ENCODE measurements at regions not wholly inside any gene's neighbourhood (a gene's known extent, or its start where the extent isn't known, plus 50 kb on each side); places are given as distances from the start of the nearest gene placed in this dataset.

DNA sequence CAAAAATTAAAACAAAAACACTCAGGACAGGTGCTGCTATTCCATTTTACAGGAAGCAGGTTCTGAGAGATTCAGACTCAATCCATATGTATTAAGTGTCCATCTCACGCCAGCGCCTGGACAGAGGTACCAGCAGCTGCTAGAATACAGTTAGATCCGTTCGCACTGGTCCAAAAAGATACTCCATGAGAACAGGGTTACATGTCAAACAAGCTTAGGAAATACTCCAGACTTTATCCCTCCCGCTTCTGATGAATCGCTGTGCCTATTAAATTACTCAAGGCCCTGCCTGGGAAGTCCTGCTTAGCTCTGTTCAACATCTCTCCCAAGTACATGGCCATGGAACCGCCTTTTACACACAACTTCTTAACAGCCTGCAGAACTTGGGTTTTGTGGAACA lies 50.2 kb upstream of the SLC35C1 start:
- no peaks in the 10 kb centered on the region for H3K36me3 ChIP-seq
- H4K20me1 ChIP-seq, result no peaks in the 10 kb centered on the region
- no peak for TF ChIP-seq Cebpa-rat (IDR thresholded peaks at IDR 0.05)
- no peak overlapping the region for H3K4me3 ChIP-seq
- no peak overlapping the region for H3K9ac ChIP-seq
- no peak overlapping the region for H3K4me2 ChIP-seq
- H3K27ac ChIP-seq, result no peak overlapping the region
- no peaks in the 10 kb centered on the region for H3K27me3 ChIP-seq
- no peaks in the 10 kb centered on the region for H3K9me3 ChIP-seq
- H3K4me1 ChIP-seq, result no peaks in the 10 kb centered on the region

DNA sequence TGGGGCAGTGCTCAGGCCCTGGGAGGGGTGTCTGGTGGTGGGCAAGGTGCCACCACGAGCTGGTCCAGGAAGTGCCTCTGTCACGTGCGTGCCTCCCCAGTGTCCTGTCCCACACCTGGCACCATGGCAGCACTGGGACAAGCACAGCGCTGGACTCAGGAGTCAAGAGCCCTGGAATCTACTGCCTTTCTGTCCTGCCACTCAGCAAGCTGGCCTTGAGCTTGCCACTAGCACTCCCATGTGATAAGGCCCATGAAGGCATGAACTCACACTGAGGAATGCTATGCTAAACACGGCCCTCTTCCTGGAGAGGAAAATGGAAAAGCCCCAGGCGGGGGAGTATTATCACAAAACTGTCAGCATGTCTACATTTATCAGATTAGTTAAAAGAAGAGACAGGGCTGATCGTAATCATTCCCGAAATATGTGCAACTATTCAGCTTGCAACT lies 50.7 kb upstream of the SLC35C1 start:
- H3K9ac ChIP-seq, result no peak overlapping the region

DNA sequence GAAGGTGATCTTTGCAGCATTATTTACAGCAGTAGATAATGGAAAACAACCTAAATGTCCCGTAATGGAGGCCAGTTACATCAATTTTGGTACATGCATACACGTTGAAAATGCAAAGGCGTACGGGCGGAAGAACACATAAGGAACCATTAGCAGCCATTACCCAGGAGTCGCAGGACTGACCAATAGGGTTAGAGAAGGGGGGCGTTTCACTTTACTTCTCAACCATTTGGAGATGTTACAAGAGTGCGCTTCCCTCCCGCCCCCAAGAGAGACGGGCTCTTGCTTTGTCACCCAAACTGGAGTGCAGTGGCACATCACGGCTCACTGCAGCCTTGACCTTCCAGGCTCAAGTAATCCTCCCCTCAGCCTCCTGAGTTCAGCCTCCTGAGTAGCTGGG lies 52.8 kb upstream of the SLC35C1 start:
- Histone ChIP-seq H3K9ac (no peak overlapping the region), H3K4me3 (no peak overlapping the region), H3K36me3 (no peaks in the 10 kb centered on the region), H3K4me1 (no peaks in the 10 kb centered on the region), H4K20me1 (no peaks in the 10 kb centered on the region), H3K27ac (no peak overlapping the region), H3K27me3 (no peaks in the 10 kb centered on the region), H3K4me2 (no peak overlapping the region), H3K9me3 (no peaks in the 10 kb centered on the region)
- no peak for TF ChIP-seq Cebpa-rat (IDR thresholded peaks at IDR 0.05)

More for the DNA sequence above, 50.7 kb upstream of the SLC35C1 start:
- Histone ChIP-seq H3K36me3 (no peaks in the 10 kb centered on the region), H3K4me3 (no peak overlapping the region), H4K20me1 (no peaks in the 10 kb centered on the region), H3K27ac (no peak overlapping the region), H3K9me3 (no peaks in the 10 kb centered on the region), H3K4me2 (no peak overlapping the region), H3K4me1 (no peaks in the 10 kb centered on the region), H3K27me3 (no peaks in the 10 kb centered on the region)
- no peak for TF ChIP-seq Cebpa-rat (IDR thresholded peaks at IDR 0.05)

GRCh38 chr11:45751430-45751829 lies 53.5 kb upstream of the SLC35C1 start:
- Histone ChIP-seq H3K4me2 (no peak overlapping the region), H3K4me3 (no peak overlapping the region), H3K27me3 (no peaks in the 10 kb centered on the region), H4K20me1 (no peaks in the 10 kb centered on the region), H3K36me3 (no peaks in the 10 kb centered on the region), H3K9ac (no peak overlapping the region), H3K4me1 (no peaks in the 10 kb centered on the region), H3K9me3 (no peaks in the 10 kb centered on the region), H3K27ac (no peak overlapping the region)
- no peak for TF ChIP-seq Cebpa-rat (IDR thresholded peaks at IDR 0.05)

DNA sequence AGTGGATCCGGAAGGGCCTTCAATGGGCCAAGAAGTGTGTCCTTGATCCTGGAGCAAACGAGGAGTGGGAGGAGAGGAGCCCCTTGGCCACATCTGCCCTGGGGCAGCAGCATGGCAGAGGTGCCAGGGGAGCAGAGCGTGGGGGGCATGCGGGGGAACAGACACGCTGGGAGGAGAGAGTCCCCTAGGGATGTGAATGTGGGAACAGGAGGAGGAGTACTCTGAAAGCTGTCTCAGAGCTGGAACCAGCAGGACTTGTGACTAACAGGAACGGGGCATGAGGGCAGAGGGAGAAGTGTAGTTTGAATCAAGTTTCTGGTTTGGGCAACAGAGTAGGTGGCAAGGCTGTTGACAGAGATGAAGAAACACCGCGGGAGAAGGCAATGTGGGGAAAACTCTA lies 54.5 kb upstream of the SLC35C1 start:
- Histone ChIP-seq H3K36me3 (no peaks in the 10 kb centered on the region), H3K9me3 (no peaks in the 10 kb centered on the region), H3K9ac (no peak overlapping the region), H4K20me1 (no peaks in the 10 kb centered on the region), H3K4me2 (no peak overlapping the region), H3K27me3 (no peaks in the 10 kb centered on the region), H3K4me3 (no peak overlapping the region), H3K4me1 (no peaks in the 10 kb centered on the region), H3K27ac (no peak overlapping the region)
- no peak for TF ChIP-seq Cebpa-rat (IDR thresholded peaks at IDR 0.05)

DNA sequence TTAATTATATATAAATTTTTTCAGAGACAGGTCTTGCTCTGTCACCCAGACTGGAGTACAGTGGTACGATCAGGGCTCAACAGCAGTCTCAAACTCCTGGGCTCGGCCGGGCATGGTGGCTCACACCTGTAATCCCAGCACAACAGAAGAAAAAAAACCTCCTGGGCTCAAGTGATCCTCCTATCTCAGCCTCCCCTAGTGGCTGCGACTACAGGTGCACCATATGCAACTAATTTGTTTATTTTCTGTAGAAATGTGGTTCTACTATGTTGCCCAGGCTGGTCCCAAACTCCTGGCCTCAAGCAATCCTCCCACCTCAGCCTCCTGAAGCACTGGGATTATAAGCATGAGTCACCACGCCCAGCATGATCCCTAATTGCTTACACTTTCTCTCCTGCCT lies 56.1 kb upstream of the SLC35C1 start:
- H3K4me2 ChIP-seq, result no peak overlapping the region
- no peaks in the 10 kb centered on the region for H3K9me3 ChIP-seq
- no peak overlapping the region for H3K4me3 ChIP-seq
- no peak overlapping the region for H3K27ac ChIP-seq
- no peak overlapping the region for H3K9ac ChIP-seq
- H3K27me3 ChIP-seq, result no peaks in the 10 kb centered on the region
- no peaks in the 10 kb centered on the region for H3K4me1 ChIP-seq
- no peaks in the 10 kb centered on the region for H4K20me1 ChIP-seq
- no peak for TF ChIP-seq Cebpa-rat (IDR thresholded peaks at IDR 0.05)
- H3K36me3 ChIP-seq, result no peaks in the 10 kb centered on the region

DNA sequence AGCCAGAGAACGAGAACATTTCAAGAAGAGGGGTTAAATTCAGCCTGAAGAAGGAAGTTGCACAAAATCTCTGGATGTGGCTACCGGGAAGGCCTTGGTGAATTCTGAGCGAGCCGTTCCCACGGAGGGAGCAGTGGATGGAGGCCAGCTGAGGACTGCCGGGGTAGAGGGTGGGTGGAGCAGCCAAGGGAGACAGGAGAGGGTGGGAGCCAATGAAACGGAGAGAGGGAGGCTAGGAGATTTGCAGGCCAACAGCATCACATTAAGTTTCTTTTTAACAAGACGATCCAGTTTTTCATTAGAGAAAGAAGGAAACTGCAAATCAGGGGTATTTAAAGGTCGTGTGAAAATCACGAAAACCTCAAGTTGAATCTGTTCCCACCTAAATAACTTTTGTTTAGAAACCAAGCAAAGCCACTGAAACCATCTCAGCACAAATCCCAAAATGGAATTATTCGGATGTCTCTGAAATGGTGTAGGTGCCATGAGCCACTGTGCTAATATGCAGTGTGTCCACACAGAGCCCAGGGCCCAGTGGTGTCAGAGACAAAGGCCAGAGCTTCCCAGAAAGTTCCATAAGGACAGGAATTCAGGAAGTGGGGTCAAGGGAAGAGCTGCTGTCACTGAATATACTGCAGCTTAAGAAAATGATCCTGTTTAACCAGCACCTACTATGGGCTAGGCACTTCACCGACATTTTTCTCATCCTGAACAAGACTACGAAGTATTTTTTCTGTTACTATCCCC lies 59.7 kb upstream of the SLC35C1 start:
- Histone ChIP-seq H3K27me3 (no peaks in the 10 kb centered on the region), H3K4me1 (no peaks in the 10 kb centered on the region), H3K9ac (no peak overlapping the region), H3K36me3 (no peaks in the 10 kb centered on the region), H3K9me3 (no peaks in the 10 kb centered on the region), H4K20me1 (no peaks in the 10 kb centered on the region), H3K27ac (no peak overlapping the region), H3K4me2 (no peak overlapping the region), H3K4me3 (no peak overlapping the region)
- no peak for TF ChIP-seq Cebpa-rat (IDR thresholded peaks at IDR 0.05)

DNA sequence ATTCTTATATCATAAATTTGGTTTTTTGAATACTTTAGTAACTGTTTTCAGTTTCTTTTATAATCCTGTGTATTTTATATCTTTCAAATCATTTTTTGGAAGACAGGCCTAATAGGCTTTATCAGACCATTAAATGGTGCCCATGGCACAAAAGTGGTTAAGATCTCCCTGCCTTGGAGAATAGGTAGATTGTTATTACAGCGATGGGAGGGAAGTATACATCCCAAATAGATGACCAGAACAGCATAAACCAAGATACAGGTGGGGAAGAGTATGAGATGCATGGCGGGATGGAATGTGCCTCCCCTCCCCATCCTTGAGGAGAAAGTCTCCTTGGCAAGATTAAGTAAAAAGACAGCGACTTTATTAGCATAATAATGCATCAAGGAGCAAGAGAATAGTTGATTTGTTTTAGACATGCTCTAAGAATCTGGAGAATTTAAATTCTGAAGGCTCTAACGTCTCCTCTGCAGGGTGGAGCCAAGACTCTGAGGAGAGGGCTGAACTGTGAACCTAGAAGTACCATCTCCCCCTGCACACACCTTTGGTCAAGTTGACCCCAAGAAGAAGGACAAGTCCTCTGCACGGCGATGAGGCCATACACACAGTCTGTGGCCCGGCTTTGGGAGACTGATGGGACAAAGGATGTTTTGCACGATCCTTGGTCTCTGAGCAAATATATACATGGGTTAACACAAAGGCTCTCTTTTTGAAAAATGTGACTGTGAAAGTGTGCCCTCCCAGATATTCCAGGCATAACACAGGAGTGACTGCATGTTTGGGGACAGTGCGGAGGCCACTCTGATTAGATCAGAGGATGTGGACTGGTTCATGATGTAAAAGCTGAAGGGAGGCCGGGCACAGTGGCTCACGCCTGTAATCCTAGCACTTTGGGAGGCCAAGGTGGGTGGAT lies 61.1 kb upstream of the SLC35C1 start:
- no peak for TF ChIP-seq Cebpa-rat (IDR thresholded peaks at IDR 0.05)
- H4K20me1 ChIP-seq, result no peaks in the 10 kb centered on the region
- no peaks in the 10 kb centered on the region for H3K9me3 ChIP-seq
- no peak overlapping the region for H3K4me3 ChIP-seq
- no peak overlapping the region for H3K9ac ChIP-seq
- H3K27me3 ChIP-seq, result no peaks in the 10 kb centered on the region
- no peak overlapping the region for H3K27ac ChIP-seq
- H3K4me2 ChIP-seq, result no peak overlapping the region
- no peaks in the 10 kb centered on the region for H3K36me3 ChIP-seq
- H3K4me1 ChIP-seq, result no peaks in the 10 kb centered on the region

DNA sequence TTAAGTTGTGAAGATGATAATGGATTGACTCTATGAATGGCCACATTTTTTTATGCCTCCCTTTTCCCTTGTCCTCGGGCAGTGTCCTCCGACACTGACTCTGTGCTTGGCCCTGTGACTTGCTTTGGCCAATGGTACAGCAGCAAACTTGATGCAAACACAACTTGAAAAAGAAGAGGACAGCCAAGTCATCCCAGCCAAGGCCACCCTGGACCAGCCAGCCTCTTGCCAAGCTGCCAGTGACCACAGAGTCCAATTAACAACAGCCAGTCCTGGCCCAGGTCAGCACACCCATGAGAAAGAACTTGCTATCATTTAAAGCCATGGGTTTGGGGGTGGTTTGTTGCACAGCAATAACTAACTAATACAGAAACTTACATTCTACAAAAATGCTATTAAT lies 63.4 kb upstream of the SLC35C1 start:
- Histone ChIP-seq H3K27me3 (no peaks in the 10 kb centered on the region), H3K9me3 (no peaks in the 10 kb centered on the region), H3K4me3 (no peak overlapping the region), H3K4me2 (no peak overlapping the region), H3K27ac (no peak overlapping the region), H4K20me1 (no peaks in the 10 kb centered on the region), H3K36me3 (no peaks in the 10 kb centered on the region), H3K9ac (no peak overlapping the region), H3K4me1 (no peaks in the 10 kb centered on the region)
- TF ChIP-seq Cebpa-rat (IDR thresholded peaks at IDR 0.05), result no peak

- H3K36me3 ChIP-seq, result no peaks in the 10 kb centered on the region
- no peaks in the 10 kb centered on the region for H3K9me3 ChIP-seq
- no peak for TF ChIP-seq Cebpa-rat (IDR thresholded peaks at IDR 0.05)
- H3K9ac ChIP-seq, result no peak overlapping the region
- H3K27me3 ChIP-seq, result no peaks in the 10 kb centered on the region
- no peaks in the 10 kb centered on the region for H3K4me1 ChIP-seq
- no peak overlapping the region for H3K4me2 ChIP-seq
- no peak overlapping the region for H3K4me3 ChIP-seq
- no peaks in the 10 kb centered on the region for H4K20me1 ChIP-seq
- H3K27ac ChIP-seq, result no peak overlapping the region
These were observed 63.9 kb upstream of the SLC35C1 start for GRCh38 chr11:45741032-45741431.

Measured in BLaER1 (cell line).